Activated B cell treated with CpG ODN at 0.5 μM for 24 hours (primary cell): ENCODE measurements at regions not wholly inside any gene's neighbourhood (a gene's known extent, or its start where the extent isn't known, plus 50 kb on each side); places are given as distances from the start of the nearest gene placed in this dataset.

Experiments used
- ATAC-seq: fragments of 200-7000 bp; cut with Tn5 transposase; one replicate; pipeline ENCODE4 v1.10.0; 2021; ENCODE audit warnings: low read depth, mild to moderate bottlenecking, moderate library complexity
- CTCF ChIA-PET: fragments of 350-600 bp; sonication (Branson Sonifier 250); formaldehyde crosslinking; loops from one replicate; lab custom pipeline; 2021; ENCODE audit warnings: antibody characterized with exemption; lab: Charles Lee
- POLR2A ChIA-PET: fragments of 350-600 bp; sonication (Branson Sonifier 250); formaldehyde crosslinking; loops from one replicate; lab custom pipeline; 2021; ENCODE audit warnings: antibody characterized with exemption; lab: Charles Lee
- DNase-seq: peaks from one replicate; pipeline ENCODE4 v3.0.0; 2022
- H3K27ac Mint-ChIP-seq: one replicate; pipeline ENCODE4 v1.8.0; 2020; ENCODE audit warnings: mixed read lengths
- H3K27me3 Mint-ChIP-seq: one replicate; pipeline ENCODE4 v1.8.0; 2021; ENCODE audit warnings: mixed read lengths
- H3K36me3 Mint-ChIP-seq: one replicate; pipeline ENCODE4 v1.8.0; 2021; ENCODE audit warnings: low read depth, mixed read lengths
- H3K4me1 Mint-ChIP-seq: one replicate; pipeline ENCODE4 v1.8.0; 2021; ENCODE audit warnings: mixed read lengths
- H3K4me3 Mint-ChIP-seq: one replicate; pipeline ENCODE4 v1.8.0; 2020; ENCODE audit warnings: mild to moderate bottlenecking, mixed read lengths
- H3K9me3 Mint-ChIP-seq: one replicate; pipeline ENCODE4 v1.8.0; 2020; ENCODE audit warnings: mixed read lengths
- CTCF ChIP-seq: fragments of 200-600 bp; IDR thresholded peaks from one replicate; pipeline ENCODE4 v1.8.0; 2022; ENCODE audit warnings: antibody characterized with exemption, mild to moderate bottlenecking
- intact Hi-C: fragments of 100-400 bp; cut with micrococcal nuclease; formaldehyde crosslinking; loops from one replicate; pipeline ENCODE4 v1.15.1; 2024

GRCh38 chr4:13202701-13203100 lies 281.4 kb downstream of the RAB28 start:
- H3K36me3 Mint-ChIP-seq: no peaks in the 10 kb centered on the region
- H3K4me3 Mint-ChIP-seq: no peak overlapping the region
- no peak overlapping the region for H3K27ac Mint-ChIP-seq
- intact Hi-C loops: no loop called here
- no peak for TF ChIP-seq CTCF
- no peaks in the 10 kb centered on the region for H3K27me3 Mint-ChIP-seq
- no peaks in the 10 kb centered on the region for H3K9me3 Mint-ChIP-seq
- ATAC-seq (no peak), DNase-seq (no peak)
- H3K4me1 Mint-ChIP-seq: no peaks in the 10 kb centered on the region
- ChIA-PET CTCF (no interaction called here), POLR2A (no interaction called here)

GRCh38 chr4:13201241-13201640 lies 282.9 kb downstream of the RAB28 start:
- Mint-ChIP-seq H3K4me3 (no peak overlapping the region), H3K9me3 (no peaks in the 10 kb centered on the region), H3K27ac (no peak overlapping the region), H3K36me3 (no peaks in the 10 kb centered on the region), H3K27me3 (no peaks in the 10 kb centered on the region), H3K4me1 (no peaks in the 10 kb centered on the region)
- CTCF ChIA-PET: no interaction called here
- POLR2A ChIA-PET: no interaction called here
- ATAC-seq (no peak), DNase-seq (no peak)
- TF ChIP-seq CTCF: no peak
- intact Hi-C loops: no loop called here

GRCh38 chr4:13196721-13197120 lies 287.4 kb downstream of the RAB28 start:
- Mint-ChIP-seq H3K27me3 (no peaks in the 10 kb centered on the region), H3K27ac (no peak overlapping the region), H3K36me3 (no peaks in the 10 kb centered on the region), H3K4me1 (no peaks in the 10 kb centered on the region), H3K9me3 (peaks cover 3% of the 10 kb centered on the region), H3K4me3 (no peak overlapping the region)
- CTCF ChIA-PET: no interaction called here
- no peak for TF ChIP-seq CTCF
- DNase-seq (no peak), ATAC-seq (no peak)
- POLR2A ChIA-PET: no interaction called here
- intact Hi-C loops: no loop called here

GRCh38 chr4:13193662-13194061 lies 290.5 kb downstream of the RAB28 start:
- no peak for TF ChIP-seq CTCF
- H3K36me3 Mint-ChIP-seq: no peaks in the 10 kb centered on the region
- H3K27ac Mint-ChIP-seq: no peak overlapping the region
- H3K9me3 Mint-ChIP-seq: peaks cover 3% of the 10 kb centered on the region
- POLR2A ChIA-PET: no interaction called here
- no peak overlapping the region for H3K4me3 Mint-ChIP-seq
- CTCF ChIA-PET: no interaction called here
- H3K4me1 Mint-ChIP-seq: no peaks in the 10 kb centered on the region
- no peak for ATAC-seq
- H3K27me3 Mint-ChIP-seq: no peaks in the 10 kb centered on the region
- intact Hi-C loops: no loop called here
- DNase-seq: no peak

DNA sequence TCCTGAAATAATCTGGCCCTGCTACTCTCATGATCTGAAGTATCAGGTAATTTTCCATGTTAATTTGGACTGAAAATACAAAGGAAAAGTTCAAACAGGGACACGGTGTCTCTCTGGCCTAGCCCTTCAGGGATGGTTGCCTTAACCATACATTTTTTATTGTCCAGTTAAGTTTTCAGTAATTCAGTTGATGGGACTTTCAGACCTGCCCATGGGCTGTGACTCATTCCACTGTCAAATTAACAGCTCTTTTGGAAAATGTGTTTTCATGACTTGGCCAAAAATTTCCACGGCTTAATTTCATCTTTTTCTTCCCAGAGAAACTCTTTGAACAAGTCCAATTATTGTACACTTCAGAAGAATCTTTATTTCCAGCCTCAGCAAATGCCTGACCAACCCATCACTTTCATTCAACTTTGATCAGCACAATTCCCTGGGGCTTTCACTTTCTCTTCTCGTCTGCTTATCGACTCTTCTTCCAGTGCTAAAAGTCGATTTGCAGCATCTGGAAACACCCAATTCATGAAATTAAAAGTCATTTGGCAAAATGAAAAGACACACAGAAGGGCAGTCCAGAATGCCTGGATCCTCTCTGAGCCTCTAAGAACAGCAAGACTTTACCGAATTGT lies 293.9 kb downstream of the RAB28 start:
- H3K27ac Mint-ChIP-seq: no peak overlapping the region
- no peaks in the 10 kb centered on the region for H3K4me1 Mint-ChIP-seq
- H3K9me3 Mint-ChIP-seq: peaks cover 3% of the 10 kb centered on the region
- DNase-seq: no peak
- H3K36me3 Mint-ChIP-seq: no peaks in the 10 kb centered on the region
- peaks cover 2% of the 10 kb centered on the region for H3K27me3 Mint-ChIP-seq
- ATAC-seq: no peak
- intact Hi-C loops: no loop called here
- no peak for TF ChIP-seq CTCF
- POLR2A ChIA-PET: no interaction called here
- CTCF ChIA-PET: no interaction called here
- H3K4me3 Mint-ChIP-seq: no peak overlapping the region
